ENCODE measurements at regions not wholly inside any gene's neighbourhood (a gene's known extent, or its start where the extent isn't known, plus 50 kb on each side); places are given as distances from the start of the nearest gene placed in this dataset.

DNA sequence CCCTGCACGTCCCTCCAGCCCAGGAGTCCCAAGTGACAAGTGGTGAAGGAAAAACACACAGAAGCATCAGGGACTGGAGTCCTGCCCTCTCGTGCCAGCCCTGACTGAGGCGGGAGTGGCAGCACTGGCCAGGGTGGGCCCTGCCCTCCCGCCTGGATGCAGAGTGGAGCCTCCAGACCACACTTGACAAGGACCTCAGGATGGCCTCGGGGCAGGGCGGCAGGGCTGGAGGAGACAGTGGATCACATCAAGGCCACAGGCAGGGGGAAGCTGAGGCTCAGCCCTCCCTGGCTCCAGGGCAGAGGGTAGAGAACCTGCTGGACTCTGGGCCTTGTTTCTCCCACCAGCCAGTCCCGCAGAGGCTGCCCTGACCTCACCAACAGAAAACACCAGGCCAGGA is 128.8 kb upstream of the CDH4 start:
- H3K36me3 ChIP-seq = no peaks in the 10 kb centered on the region
- H3K9me3 ChIP-seq = no peaks in the 10 kb centered on the region
- no peaks in the 10 kb centered on the region for H3K27me3 ChIP-seq
- TF ChIP-seq, protein P1, sequence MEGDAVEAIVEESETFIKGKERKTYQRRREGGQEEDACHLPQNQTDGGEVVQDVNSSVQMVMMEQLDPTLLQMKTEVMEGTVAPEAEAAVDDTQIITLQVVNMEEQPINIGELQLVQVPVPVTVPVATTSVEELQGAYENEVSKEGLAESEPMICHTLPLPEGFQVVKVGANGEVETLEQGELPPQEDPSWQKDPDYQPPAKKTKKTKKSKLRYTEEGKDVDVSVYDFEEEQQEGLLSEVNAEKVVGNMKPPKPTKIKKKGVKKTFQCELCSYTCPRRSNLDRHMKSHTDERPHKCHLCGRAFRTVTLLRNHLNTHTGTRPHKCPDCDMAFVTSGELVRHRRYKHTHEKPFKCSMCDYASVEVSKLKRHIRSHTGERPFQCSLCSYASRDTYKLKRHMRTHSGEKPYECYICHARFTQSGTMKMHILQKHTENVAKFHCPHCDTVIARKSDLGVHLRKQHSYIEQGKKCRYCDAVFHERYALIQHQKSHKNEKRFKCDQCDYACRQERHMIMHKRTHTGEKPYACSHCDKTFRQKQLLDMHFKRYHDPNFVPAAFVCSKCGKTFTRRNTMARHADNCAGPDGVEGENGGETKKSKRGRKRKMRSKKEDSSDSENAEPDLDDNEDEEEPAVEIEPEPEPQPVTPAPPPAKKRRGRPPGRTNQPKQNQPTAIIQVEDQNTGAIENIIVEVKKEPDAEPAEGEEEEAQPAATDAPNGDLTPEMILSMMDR (IDR thresholded peaks at IDR 0.05; ENCODE audit: low read depth, low read length) = no peak
- H3K4me1 ChIP-seq = no peaks in the 10 kb centered on the region
- no peak for DNase-seq
- no peak overlapping the region for H3K4me3 ChIP-seq (ENCODE audit: low read depth, low read length)

DNA sequence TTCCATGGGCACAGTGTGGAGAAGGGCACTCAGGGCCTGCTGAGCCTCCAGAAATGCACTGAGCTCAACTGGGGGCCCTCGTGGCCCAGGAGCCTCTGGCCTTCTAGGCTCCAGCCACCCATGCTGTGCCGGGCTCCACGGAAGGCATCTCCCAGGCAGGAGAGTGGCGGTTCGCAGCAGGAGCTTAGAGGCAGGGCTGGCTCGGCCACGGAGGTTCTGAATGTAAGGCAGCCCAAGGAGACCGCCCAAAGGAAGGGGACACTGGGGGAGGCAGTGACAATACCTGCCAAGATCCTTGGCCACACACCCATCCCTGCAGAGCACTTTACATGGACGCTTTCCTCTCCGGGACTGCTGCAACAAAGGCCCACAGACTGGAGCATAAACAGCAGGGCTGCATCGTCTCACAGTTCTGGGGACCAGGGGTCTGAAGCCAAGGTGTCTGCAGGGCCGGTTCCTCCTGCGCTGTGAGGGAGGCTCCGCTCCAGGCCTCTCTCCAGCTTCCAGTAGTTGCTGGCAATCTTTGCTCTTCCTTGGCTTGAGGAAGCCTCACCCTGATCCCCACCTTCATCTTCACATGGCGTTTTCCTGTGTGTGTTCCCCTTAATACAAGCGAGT is 128.2 kb upstream of the CDH4 start:
- H3K36me3 ChIP-seq = no peaks in the 10 kb centered on the region
- H3K4me1 ChIP-seq = no peaks in the 10 kb centered on the region
- H3K27me3 ChIP-seq = no peaks in the 10 kb centered on the region
- no peak overlapping the region for H3K4me3 ChIP-seq (ENCODE audit: low read depth, low read length)
- no peaks in the 10 kb centered on the region for H3K9me3 ChIP-seq
- TF ChIP-seq, protein P1 (IDR thresholded peaks at IDR 0.05; ENCODE audit: low read depth, low read length) = no peak
- no peak for DNase-seq

DNA sequence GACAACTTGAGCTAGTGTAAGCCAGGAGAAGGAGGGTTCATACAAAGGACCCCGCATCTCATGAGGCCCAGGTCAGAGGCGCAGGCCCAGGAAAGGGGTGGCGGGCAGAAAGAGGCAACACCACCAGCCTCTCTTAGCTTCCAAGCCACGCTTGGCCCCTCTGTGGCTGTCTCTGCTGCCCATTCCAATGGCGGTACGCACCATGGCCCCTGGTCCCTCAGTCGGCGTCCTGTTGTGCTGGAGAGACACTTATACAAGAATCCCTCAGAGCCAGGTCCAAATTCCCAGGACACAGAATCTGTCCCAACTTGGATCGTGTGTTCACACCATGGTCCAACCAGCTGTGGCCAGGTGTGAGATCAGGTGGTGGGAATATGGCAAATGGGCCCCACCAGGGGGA is 127.0 kb upstream of the CDH4 start:
- Histone ChIP-seq H3K27me3 (no peaks in the 10 kb centered on the region), H3K4me3 (ENCODE audit: low read depth, low read length) (no peak overlapping the region), H3K36me3 (no peaks in the 10 kb centered on the region), H3K9me3 (no peaks in the 10 kb centered on the region), H3K4me1 (no peaks in the 10 kb centered on the region)
- no peak for DNase-seq
- TF ChIP-seq, protein P1 (IDR thresholded peaks at IDR 0.05; ENCODE audit: low read depth, low read length) = no peak

DNA sequence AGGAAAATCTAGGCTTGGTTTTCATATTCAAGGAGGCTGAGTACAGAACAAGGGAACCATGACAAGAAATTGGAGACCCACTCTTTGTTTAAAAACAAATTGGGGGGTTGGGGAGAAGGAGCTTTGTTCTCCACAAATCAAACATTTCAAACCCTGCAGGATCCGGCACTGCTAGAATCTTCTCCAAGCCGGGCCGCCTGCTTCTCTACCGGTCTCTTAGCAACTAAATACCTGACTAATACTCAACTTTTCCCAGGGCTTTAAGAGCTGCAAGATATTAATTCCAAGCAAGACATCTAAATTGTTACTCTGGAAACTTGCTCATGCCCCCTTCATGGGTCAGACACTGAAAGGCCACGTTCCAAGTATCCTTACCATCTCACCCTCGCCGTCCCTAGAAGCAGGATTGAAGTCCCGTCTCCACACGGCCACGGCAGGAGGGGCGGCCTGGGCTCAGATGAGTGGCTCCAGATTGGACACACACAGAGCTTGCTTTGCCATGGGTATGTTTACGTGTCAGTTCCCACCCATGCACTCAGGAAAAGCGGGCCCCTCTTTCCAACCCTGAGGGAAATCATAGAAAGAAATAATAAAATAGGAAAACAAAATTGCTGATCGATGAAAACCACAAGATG is 126.4 kb upstream of the CDH4 start:
- TF ChIP-seq, protein P1 (IDR thresholded peaks at IDR 0.05; ENCODE audit: low read depth, low read length) = no peak
- no peak overlapping the region for H3K4me3 ChIP-seq (ENCODE audit: low read depth, low read length)
- no peaks in the 10 kb centered on the region for H3K27me3 ChIP-seq
- H3K9me3 ChIP-seq = no peaks in the 10 kb centered on the region
- no peaks in the 10 kb centered on the region for H3K4me1 ChIP-seq
- no peak for DNase-seq
- no peaks in the 10 kb centered on the region for H3K36me3 ChIP-seq

DNA sequence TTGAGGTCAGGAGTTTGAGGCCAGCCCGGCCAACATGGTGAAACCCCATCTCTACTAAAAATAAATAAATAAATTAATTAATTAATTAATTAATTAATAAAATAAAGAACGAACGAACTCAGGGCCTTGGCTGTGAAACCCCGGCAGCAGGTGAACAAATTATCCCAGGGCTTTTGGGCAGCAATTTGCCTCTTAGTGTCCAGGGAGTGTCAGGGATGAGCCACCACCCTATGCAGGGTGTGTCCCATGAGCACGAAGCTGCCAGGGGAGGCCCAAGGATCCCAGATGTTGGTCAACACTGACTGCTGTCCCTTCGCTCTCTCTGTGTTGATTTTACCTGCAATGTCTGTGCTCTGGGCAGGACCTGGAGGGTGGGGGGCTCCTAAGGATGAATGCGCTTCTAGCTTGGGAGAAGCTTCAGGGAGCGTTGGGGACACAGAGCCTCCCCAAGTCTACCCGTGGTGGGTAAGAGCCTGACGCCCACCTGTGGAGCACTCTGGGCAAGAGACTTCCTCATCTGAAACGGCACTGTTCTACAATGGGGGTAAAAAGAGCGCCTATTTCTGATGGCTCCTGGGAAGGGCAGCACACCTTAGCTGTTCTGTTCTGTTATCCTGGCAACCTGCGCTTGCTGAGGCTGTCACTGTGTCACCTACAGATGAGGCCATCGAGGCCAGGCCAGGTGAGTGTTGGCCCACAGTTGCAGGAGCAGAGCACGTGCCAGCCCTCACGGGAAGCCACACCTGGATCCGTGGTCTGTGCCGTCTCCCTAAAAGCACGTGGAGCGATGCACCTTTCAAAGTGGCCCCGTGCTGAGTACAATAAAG is 125.5 kb upstream of the CDH4 start:
- TF ChIP-seq, protein P1 (IDR thresholded peaks at IDR 0.05; ENCODE audit: low read depth, low read length) = no peak
- H3K27me3 ChIP-seq = no peaks in the 10 kb centered on the region
- no peak overlapping the region for H3K4me3 ChIP-seq (ENCODE audit: low read depth, low read length)
- H3K36me3 ChIP-seq = no peaks in the 10 kb centered on the region
- H3K9me3 ChIP-seq = no peaks in the 10 kb centered on the region
- no peak for DNase-seq
- H3K4me1 ChIP-seq = no peaks in the 10 kb centered on the region
